Spleen (tissue), 11 donors: ENCODE measurements at regions not wholly inside any gene's neighbourhood (a gene's known extent, or its start where the extent isn't known, plus 50 kb on each side); places are given as distances from the start of the nearest gene placed in this dataset.

Experiments used
- DNase-seq: peaks from one replicate; pipeline ENCODE4 v3.0.0-alpha.2; 2020
- H3K27ac ChIP-seq, 8 donors: fragments of 200-600 bp; sonication (generic) in 7 of 8; 1 replicate in 4 of 8; 2 replicates in 4 of 8; pipeline versions ENCODE4 v1.5.0 to v1.8.0; 2016 to 2021; ENCODE audit warnings: inconsistent platforms in 4 of 8, mild to moderate bottlenecking in 4 of 8, moderate library complexity in 1 of 8
- H3K27me3 ChIP-seq, 7 donors: fragments of 200-600 bp; sonication (generic) in 6 of 7; replicated peaks in 1 of 7; 1 replicate in 4 of 7; 2 replicates in 3 of 7; pipeline versions ENCODE4 v1.5.0 to v1.8.0; 2016 to 2021; ENCODE audit warnings: inconsistent platforms in 3 of 7, mild to moderate bottlenecking in 1 of 7
- H3K36me3 ChIP-seq, 6 donors: fragments of 200-600 bp; sonication (generic) in 5 of 6; 1 replicate in 4 of 6; 2 replicates in 2 of 6; pipeline versions ENCODE4 v1.5.0 to v1.8.0; 2016 to 2021; ENCODE audit warnings: inconsistent platforms in 2 of 6
- H3K4me1 ChIP-seq, 6 donors: fragments of 200-600 bp; sonication (generic) in 5 of 6; 1 replicate in 3 of 6; 2 replicates in 3 of 6; pipeline versions ENCODE4 v1.5.0 to v1.8.0; 2016 to 2021; ENCODE audit warnings: inconsistent platforms in 3 of 6
- H3K4me3 ChIP-seq, 8 donors: fragments of 200-600 bp; sonication (generic) in 7 of 8; 1 replicate in 4 of 8; 2 replicates in 4 of 8; pipeline versions ENCODE4 v1.5.0 to v1.8.0; 2016 to 2021; ENCODE audit warnings: inconsistent platforms in 4 of 8, mild to moderate bottlenecking in 4 of 8, moderate library complexity in 2 of 8
- H3K9me3 ChIP-seq, 8 donors: fragments of 200-600 bp; sonication (generic) in 7 of 8; 1 replicate in 4 of 8; 2 replicates in 4 of 8; pipeline versions ENCODE4 v1.5.0 to v1.8.0; 2016 to 2021; ENCODE audit warnings: inconsistent platforms in 4 of 8
- POLR2A ChIP-seq, 3 donors: fragments of 450-650 bp; IDR thresholded peaks; one replicate each; pipeline ENCODE4 v1.5.1; 2017; ENCODE audit warnings: antibody characterized with exemption in 3 of 3, mild to moderate bottlenecking in 1 of 3
- POLR2AphosphoS5 ChIP-seq, 3 donors: sonication (generic); formaldehyde crosslinking; IDR thresholded peaks; one replicate each; pipeline ENCODE4 v1.5.1; 2017; ENCODE audit warnings: antibody characterized with exemption in 3 of 3
- WGBS, 5 donors: extraction: QIAGEN DNeasy Blood & Tissue Kit in 3 of 5; methylation state at CpG; one replicate each; pipeline versions ENCODE4 v1.1.5 to v1.1.7; 2013 to 2018; 5-methylcytosine and 5-hydroxymethylcytosine counted together
- intact Hi-C: fragments of 100-400 bp; cut with DNase I; formaldehyde crosslinking; loops from one replicate; pipeline ENCODE4 v1.15.0; 2023; ENCODE audit warnings: low total_unique reads
- TF ChIP-seq, protein P1 (sequence below), 11 experiments: fragments of 200-600 bp in 7 of 11; fragments of 450-650 bp in 4 of 11; sonication (generic) in 4 of 11; IDR thresholded peaks in 8 of 11; conservative IDR thresholded peaks in 3 of 11; 1 replicate in 7 of 11; 2 replicates in 4 of 11; pipeline versions ENCODE4 v1.4.0 to v1.8.0; 2016 to 2021; ENCODE audit warnings: antibody characterized with exemption in 11 of 11, inconsistent platforms in 4 of 11, mild to moderate bottlenecking in 1 of 11
- donor health status: healthy with polysubstance abuse.
- donor health status: DM: no; HTN: no; CAD: no; lungs with moderate emphysema.
- donor health status: DM: no; HTN: no; CAD: no.
- donor health status: Bipolar disorder and iron deficiency.
- donor health status: healthy.
- donor health status: DM: no; HTN: no; CAD: no.
- donor health status: DM: yes; HTN: yes; CAD: no.

DNA sequence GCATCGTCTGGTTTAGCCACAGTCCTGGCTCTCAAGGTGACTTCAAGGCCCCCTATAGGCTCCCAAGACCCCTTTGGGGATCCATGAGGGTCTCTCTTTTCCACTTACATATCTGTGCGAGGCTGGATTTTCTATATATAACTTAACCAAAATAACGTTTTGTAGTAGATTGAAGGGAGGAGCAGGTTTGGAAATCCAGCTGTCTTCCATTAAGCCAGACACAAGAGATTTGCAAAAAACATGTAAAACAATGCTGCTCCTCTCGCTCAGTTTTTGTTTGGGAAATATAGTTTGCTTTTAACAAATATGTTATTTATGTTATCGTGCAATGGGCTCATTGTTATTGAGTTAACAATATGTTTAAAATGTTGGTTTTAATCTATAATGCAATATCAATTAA, 811.2 kb downstream of the TYW1 start:
- no peak overlapping the region for H3K27ac ChIP-seq
- TF ChIP-seq POLR2A (IDR thresholded peaks at IDR 0.05) (no peak), POLR2AphosphoS5 (IDR thresholded peaks at IDR 0.05) (no peak)
- TF ChIP-seq, protein P1, sequence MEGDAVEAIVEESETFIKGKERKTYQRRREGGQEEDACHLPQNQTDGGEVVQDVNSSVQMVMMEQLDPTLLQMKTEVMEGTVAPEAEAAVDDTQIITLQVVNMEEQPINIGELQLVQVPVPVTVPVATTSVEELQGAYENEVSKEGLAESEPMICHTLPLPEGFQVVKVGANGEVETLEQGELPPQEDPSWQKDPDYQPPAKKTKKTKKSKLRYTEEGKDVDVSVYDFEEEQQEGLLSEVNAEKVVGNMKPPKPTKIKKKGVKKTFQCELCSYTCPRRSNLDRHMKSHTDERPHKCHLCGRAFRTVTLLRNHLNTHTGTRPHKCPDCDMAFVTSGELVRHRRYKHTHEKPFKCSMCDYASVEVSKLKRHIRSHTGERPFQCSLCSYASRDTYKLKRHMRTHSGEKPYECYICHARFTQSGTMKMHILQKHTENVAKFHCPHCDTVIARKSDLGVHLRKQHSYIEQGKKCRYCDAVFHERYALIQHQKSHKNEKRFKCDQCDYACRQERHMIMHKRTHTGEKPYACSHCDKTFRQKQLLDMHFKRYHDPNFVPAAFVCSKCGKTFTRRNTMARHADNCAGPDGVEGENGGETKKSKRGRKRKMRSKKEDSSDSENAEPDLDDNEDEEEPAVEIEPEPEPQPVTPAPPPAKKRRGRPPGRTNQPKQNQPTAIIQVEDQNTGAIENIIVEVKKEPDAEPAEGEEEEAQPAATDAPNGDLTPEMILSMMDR (IDR thresholded peaks at IDR 0.05 in 8 of 11, conservative IDR thresholded peaks at IDR 0.05 in 3 of 11) = no peak
- DNase-seq = no peak
- intact Hi-C loops = no loop called here
- H3K36me3 ChIP-seq = no peaks in the 10 kb centered on the region
- peaks cover 0 to 48% (median 2%) of the 10 kb centered on the region in 8 donors for H3K9me3 ChIP-seq
- no peaks in the 10 kb centered on the region for H3K4me1 ChIP-seq
- no peaks in the 10 kb centered on the region for H3K27me3 ChIP-seq
- no peak overlapping the region for H3K4me3 ChIP-seq
- 75 to 90% (median 80%) methylated on average over 5 of the region's 5 CpGs for WGBS, 5 donors

DNA sequence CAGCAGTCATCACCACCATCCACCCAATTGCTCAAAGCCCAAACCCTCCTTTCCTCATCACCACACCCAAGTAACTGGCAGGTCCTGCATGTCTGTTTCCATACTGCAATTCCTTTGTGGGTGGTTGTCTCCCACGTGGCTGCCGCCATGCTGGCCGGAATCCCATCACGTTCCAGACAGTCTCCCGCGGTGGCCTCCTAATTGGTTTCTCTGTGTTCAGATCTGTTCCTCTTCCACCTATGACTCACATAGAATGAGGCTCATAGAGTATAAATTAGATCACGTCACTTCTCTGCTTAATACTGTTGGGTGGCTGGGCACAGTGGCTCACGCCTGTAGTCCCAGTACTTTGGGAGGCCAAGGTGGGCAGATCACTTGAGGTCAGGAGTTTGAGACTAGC, 813.0 kb downstream of the TYW1 start:
- H3K36me3 ChIP-seq = no peaks in the 10 kb centered on the region
- peaks cover 0 to 44% (median 2%) of the 10 kb centered on the region in 8 donors for H3K9me3 ChIP-seq
- DNase-seq = no peak
- intact Hi-C loops = no loop called here
- H3K4me1 ChIP-seq = no peaks in the 10 kb centered on the region
- H3K4me3 ChIP-seq = no peak overlapping the region
- TF ChIP-seq POLR2A (IDR thresholded peaks at IDR 0.05) (no peak), POLR2AphosphoS5 (IDR thresholded peaks at IDR 0.05) (no peak)
- no peaks in the 10 kb centered on the region for H3K27me3 ChIP-seq
- WGBS, 5 donors = 90 to 95% (median 92%) methylated on average over 8 of the region's 8 CpGs
- H3K27ac ChIP-seq = no peak overlapping the region

DNA sequence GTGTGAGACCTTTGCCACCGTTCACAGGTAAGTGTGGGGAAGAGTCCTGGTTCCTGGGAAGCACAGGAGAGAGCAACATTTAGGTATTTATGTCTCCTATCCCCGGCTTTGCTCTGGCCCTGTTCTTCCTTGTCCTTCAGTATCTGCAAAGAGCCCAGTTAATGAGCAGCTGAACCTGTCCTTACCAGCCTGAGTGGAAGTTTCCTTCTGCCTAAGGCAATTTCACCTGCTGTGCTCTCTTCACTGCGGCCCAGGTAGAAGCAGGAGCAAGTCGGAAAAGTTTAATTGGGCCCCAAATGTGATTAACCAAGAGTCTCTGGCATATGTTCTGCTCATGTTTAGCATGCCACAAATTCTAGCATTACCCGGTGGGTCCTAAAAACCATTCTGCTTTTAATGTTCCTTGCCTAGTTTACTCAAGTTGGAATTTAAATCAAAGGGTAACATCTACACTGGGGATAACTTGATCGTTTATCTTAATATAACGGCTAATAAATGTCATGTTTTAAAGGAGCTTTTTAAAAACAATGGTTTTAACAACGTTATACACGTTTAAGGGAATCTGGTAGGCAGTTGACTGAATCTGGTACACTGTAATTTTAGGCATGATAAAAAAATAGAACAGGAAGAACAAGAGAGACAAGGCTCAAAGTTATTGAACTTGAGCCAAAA, 817.1 kb downstream of the TYW1 start:
- WGBS, 5 donors = 68 to 81% (median 75%) methylated on average over 9 of the region's 9 CpGs
- H3K27ac ChIP-seq = no peak overlapping the region
- H3K4me3 ChIP-seq = no peak overlapping the region
- no peaks in the 10 kb centered on the region for H3K27me3 ChIP-seq
- H3K36me3 ChIP-seq = no peaks in the 10 kb centered on the region
- TF ChIP-seq POLR2AphosphoS5 (IDR thresholded peaks at IDR 0.05) = no peak
- TF ChIP-seq, protein P1 (IDR thresholded peaks at IDR 0.05 in 8 of 11, conservative IDR thresholded peaks at IDR 0.05 in 3 of 11) = no peak
- no peak for TF ChIP-seq POLR2A (IDR thresholded peaks at IDR 0.05)
- H3K4me1 ChIP-seq = no peaks in the 10 kb centered on the region
- DNase-seq = no peak
- peaks cover 0 to 62% (median 12%) of the 10 kb centered on the region in 8 donors for H3K9me3 ChIP-seq
- intact Hi-C loops = no loop called here

DNA sequence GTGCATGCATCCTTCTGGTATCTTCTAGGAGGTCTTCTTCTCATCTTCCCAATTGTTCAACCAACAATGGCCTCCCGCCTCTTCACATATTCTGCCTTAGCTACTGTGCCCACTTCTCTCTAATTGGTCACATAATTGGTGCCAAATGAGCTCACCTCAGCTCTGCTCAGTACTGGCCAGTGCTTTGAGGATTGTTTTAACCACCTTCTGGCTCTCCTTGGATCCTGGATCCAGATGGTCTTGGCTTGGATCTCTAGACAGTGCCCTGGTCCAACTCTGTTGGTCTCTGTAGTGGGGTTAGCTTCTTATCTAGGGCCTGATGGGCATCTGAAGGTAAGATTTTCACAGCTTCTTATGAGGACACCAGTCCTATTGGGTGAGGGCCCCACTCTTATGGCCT, 820.8 kb downstream of the TYW1 start:
- TF ChIP-seq POLR2A (IDR thresholded peaks at IDR 0.05) (no peak), POLR2AphosphoS5 (IDR thresholded peaks at IDR 0.05) (no peak)
- TF ChIP-seq, protein P1 (IDR thresholded peaks at IDR 0.05 in 8 of 11, conservative IDR thresholded peaks at IDR 0.05 in 3 of 11) = no peak
- intact Hi-C loops = no loop called here
- 89 to 100% (median 97%) methylated on average over 1 of the region's 1 CpG for WGBS, 5 donors
- no peak overlapping the region for H3K4me3 ChIP-seq
- H3K36me3 ChIP-seq = no peaks in the 10 kb centered on the region
- peaks cover 0 to 59% (median 12%) of the 10 kb centered on the region in 8 donors for H3K9me3 ChIP-seq
- H3K27me3 ChIP-seq = no peaks in the 10 kb centered on the region
- no peaks in the 10 kb centered on the region for H3K4me1 ChIP-seq
- no peak for DNase-seq
- no peak overlapping the region for H3K27ac ChIP-seq
